Activated T-cell treated with anti-CD3 and anti-CD28 coated beads, Interleukin-2, amount 50 U/mL, for 48 hours (primary cell): ENCODE measurements at regions not wholly inside any gene's neighbourhood (a gene's known extent, or its start where the extent isn't known, plus 50 kb on each side); places are given as distances from the start of the nearest gene placed in this dataset.
"Not testable (repeated sequence)": the region's sequence is repeated elsewhere in the genome, so short reads cannot be mapped to it uniquely, and the experiment has no call there.

ENCODE experiments used
- DNase-seq, 2 experiments: peaks; one replicate each; pipeline ENCODE4 v3.0.0-alpha.2; 2020

DNA sequence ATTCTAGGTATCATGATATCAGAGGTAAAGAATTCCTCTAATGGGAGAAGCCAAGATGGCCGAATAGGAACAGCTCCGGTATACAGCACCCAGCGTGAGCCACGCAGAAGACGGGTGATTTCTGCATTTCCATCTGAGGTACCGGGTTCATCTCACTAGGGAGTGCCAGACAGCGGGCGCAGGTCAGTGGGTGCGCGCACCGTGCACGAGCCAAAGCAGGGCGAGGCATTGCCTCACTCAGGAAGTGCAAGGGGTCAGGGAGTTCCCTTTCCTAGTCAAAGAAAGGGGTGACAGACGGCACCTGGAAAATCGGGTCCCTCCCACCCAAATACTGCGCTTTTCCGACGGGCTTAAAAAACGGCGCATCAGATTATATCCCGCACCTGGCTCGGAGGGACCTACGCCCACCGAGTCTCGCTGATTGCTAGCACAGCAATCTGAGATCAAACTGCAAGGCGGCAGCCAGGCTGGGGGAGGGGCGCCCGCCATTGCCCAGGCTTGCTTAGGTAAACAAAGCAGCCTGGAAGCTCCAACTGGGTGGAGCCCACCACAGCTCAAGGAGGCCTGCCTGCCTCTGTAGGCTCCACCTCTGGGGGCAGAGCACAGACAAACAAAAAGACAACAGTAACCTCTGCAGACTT, 70.4 kb upstream of the ALCAM start:
- not testable (repeated sequence) for DNase-seq

GRCh38 chr3:105304487-105304886, 62.2 kb upstream of the ALCAM start:
- DNase-seq = no peak

DNA sequence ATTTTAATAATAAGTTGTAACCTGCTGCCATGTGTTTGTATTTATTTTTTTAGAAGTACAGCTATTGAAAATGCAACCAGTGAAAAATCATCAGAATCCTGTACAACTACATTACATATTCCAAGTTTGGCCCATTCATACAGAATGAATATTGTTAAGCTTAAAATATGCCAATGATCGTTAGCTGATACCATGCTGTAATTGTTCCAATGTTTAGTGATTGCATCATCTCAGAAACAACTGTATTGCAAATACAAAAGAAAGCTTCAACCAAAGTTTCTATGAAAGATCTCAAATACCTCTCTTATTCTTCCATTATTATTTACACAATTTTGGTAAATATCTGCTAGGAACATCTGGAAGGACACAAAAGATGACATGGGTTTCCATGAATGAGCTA, 51.6 kb upstream of the ALCAM start:
- DNase-seq = no peak

- DNase-seq = no peak
Observed at GRCh38 chr3:105315815-105316214, 50.9 kb upstream of the ALCAM start.

DNA sequence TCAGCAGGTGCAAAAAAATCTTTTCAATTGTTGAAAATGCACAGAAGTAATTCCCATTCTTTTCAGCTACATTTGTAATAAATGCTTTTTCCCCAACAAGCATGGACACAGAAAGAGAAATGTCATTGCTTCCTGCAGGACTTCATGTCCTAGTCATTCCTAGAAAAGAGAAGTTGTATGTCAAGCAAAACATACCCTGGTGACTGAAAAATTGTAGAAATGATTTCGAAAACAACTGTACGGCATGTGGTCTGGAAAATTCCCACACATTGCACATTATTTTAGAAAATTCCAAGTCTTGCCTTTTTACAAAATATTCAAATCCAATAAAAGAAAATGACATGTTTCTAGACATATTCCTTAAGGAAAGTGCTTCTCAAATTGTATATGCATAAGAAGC, 50.4 kb upstream of the ALCAM start:
- DNase-seq = no peak
